ENCODE measurements at regions not wholly inside any gene's neighbourhood (a gene's known extent, or its start where the extent isn't known, plus 50 kb on each side); places are given as distances from the start of the nearest gene placed in this dataset.

GRCh38 chr2:118791483-118791882 lies 56.0 kb downstream of the EN1 start:
- no peak for ATAC-seq
- no peak overlapping the region for H3K4me3 ChIP-seq
- DNase-seq, result no peak
- in situ Hi-C loops (cut with MboI; ENCODE audit: low sequenced_read_pairs in 4 of 4), result no loop called here
- no peaks in the 10 kb centered on the region for H3K36me3 ChIP-seq
- no peak for TF ChIP-seq POLR2A (IDR thresholded peaks at IDR 0.05)
- intact Hi-C loops (cut with DNase I; ENCODE audit: low total_unique reads), result no loop called here
- H3K4me1 ChIP-seq, result peaks cover 0 to 13% of the 10 kb centered on the region in 2 donors
- no peak overlapping the region for H3K27ac ChIP-seq
- H3K27me3 ChIP-seq, result no peaks in the 10 kb centered on the region
- no peaks in the 10 kb centered on the region for H3K9me3 ChIP-seq

DNA sequence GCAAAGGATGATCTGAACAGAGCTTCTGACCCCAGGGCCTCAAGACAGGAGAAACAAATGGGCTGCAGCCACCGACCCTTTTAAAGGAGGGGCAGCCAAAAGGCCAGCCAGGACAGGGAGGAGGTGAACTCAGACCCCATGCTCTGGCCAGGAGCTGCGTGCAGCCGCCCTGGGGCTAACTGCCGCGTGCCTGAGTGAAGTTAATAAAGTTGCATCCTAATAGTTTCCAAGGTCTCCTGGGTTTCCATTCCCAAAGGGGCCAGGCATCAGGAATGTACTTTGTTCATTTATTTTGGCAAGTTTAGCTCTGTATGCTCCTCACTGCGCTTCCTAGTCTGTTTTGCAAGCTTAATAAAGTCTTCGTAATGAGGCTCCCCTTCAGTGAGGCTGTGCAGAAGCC lies 60.7 kb downstream of the EN1 start:
- no peaks in the 10 kb centered on the region for H3K9me3 ChIP-seq
- ATAC-seq (no peak), DNase-seq (no peak)
- no peaks in the 10 kb centered on the region for H3K36me3 ChIP-seq
- H3K4me3 ChIP-seq, result no peak overlapping the region
- peaks cover 5 to 7% of the 10 kb centered on the region in 2 donors for H3K4me1 ChIP-seq
- no peaks in the 10 kb centered on the region for H3K27me3 ChIP-seq
- in situ Hi-C loops (cut with MboI; ENCODE audit: low sequenced_read_pairs in 4 of 4) (no loop called here), intact Hi-C loops (cut with DNase I; ENCODE audit: low total_unique reads) (no loop called here)
- TF ChIP-seq, protein P1, sequence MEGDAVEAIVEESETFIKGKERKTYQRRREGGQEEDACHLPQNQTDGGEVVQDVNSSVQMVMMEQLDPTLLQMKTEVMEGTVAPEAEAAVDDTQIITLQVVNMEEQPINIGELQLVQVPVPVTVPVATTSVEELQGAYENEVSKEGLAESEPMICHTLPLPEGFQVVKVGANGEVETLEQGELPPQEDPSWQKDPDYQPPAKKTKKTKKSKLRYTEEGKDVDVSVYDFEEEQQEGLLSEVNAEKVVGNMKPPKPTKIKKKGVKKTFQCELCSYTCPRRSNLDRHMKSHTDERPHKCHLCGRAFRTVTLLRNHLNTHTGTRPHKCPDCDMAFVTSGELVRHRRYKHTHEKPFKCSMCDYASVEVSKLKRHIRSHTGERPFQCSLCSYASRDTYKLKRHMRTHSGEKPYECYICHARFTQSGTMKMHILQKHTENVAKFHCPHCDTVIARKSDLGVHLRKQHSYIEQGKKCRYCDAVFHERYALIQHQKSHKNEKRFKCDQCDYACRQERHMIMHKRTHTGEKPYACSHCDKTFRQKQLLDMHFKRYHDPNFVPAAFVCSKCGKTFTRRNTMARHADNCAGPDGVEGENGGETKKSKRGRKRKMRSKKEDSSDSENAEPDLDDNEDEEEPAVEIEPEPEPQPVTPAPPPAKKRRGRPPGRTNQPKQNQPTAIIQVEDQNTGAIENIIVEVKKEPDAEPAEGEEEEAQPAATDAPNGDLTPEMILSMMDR (IDR thresholded peaks at IDR 0.05 in 4 of 5, conservative IDR thresholded peaks at IDR 0.05 in 1 of 5), result no peak
- no peak for TF ChIP-seq POLR2A (IDR thresholded peaks at IDR 0.05)
- H3K27ac ChIP-seq, result no peak overlapping the region

DNA sequence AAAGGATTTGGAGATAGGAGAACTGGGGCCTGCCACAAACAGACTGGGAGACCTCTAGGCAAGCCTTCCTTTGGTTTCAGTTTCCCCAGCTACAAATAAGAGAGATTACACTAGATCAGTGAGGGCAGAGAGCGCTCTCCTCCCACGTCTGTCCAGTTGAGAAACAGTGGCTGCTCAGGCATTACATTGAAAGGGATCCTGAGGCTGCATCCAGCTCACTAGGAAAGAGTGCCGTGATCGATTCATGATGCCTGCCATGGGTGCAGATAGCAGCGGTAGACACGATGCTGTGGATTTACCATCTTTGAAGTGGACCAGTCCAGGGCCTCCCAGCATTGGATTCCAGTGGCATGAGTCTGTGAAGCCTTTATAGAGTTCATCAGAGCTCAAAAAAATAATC lies 62.6 kb downstream of the EN1 start:
- Histone ChIP-seq H3K27me3 (no peaks in the 10 kb centered on the region), H3K9me3 (no peaks in the 10 kb centered on the region), H3K4me1 (peaks cover 7 to 10% of the 10 kb centered on the region in 2 donors), H3K27ac (no peak overlapping the region), H3K4me3 (no peak overlapping the region), H3K36me3 (no peaks in the 10 kb centered on the region)
- ATAC-seq (no peak), DNase-seq (no peak)
- in situ Hi-C loops (cut with MboI; ENCODE audit: low sequenced_read_pairs in 4 of 4) (no loop called here), intact Hi-C loops (cut with DNase I; ENCODE audit: low total_unique reads) (loop anchor here (5.0 kb wide), 1 partner anchor 37 kb away; no protein-coding TSS in a partner anchor)
- TF ChIP-seq, protein P1 (IDR thresholded peaks at IDR 0.05 in 4 of 5, conservative IDR thresholded peaks at IDR 0.05 in 1 of 5), result no peak
- no peak for TF ChIP-seq POLR2A (IDR thresholded peaks at IDR 0.05)

DNA sequence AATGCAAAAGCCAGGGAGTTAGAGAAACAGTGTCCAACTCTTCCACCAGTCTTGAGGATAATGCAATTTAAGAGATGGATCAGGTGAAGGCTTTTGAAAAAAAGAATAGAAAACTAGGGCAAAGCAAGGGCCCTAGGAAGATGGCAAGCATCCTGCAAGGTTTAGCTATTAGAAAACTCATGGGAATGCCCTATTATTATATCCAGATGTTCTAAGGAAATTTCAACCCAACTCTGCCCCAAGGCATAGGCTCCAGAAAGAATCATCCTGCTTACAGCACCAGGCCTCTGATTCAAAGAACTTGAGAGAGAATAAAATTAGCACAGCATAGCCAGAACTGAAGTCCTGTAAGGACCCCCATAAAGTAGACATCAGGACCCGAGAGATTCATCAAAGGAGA lies 68.1 kb downstream of the EN1 start:
- no peak for DNase-seq
- no peak for TF ChIP-seq POLR2A (IDR thresholded peaks at IDR 0.05)
- TF ChIP-seq, protein P1 (IDR thresholded peaks at IDR 0.05 in 4 of 5, conservative IDR thresholded peaks at IDR 0.05 in 1 of 5), result no peak
- Histone ChIP-seq H3K9me3 (no peaks in the 10 kb centered on the region), H3K36me3 (no peaks in the 10 kb centered on the region), H3K27me3 (no peaks in the 10 kb centered on the region), H3K4me1 (peaks cover 10% of the 10 kb centered on the region in 2 donors), H3K27ac (no peak overlapping the region), H3K4me3 (no peak overlapping the region)
- in situ Hi-C loops (cut with MboI; ENCODE audit: low sequenced_read_pairs in 4 of 4) (loop anchor here in 1 of 4 donors (10.0 kb wide), 1 partner anchor 555 kb away; no protein-coding TSS in a partner anchor), intact Hi-C loops (cut with DNase I; ENCODE audit: low total_unique reads) (loop anchor here (10.0 kb wide), 1 partner anchor 965 kb away; the partner anchor contains the start of gene DDX18)
- ATAC-seq, result no peak

GRCh38 chr2:118774458-118775133 lies 72.9 kb downstream of the EN1 start:
- peak; percentile 85 to 93 for ATAC-seq
- intact Hi-C loops (cut with DNase I; ENCODE audit: low total_unique reads) (loop anchor here (1.0 to 10.0 kb wide), 2 partner anchors 464 to 960 kb away; partner anchors contain the start of gene DDX18), in situ Hi-C loops (cut with MboI; ENCODE audit: low sequenced_read_pairs in 4 of 4) (loop anchor here in 3 of 4 donors (10.0 to 25.0 kb wide), 3 partner anchors 550 to 737 kb away; no protein-coding TSS in a partner anchor)
- no peaks in the 10 kb centered on the region for H3K9me3 ChIP-seq
- H3K27ac ChIP-seq, result peak overlapping the region; percentile 78 to 85 (median 79)
- TF ChIP-seq, protein P1 (IDR thresholded peaks at IDR 0.05 in 4 of 5, conservative IDR thresholded peaks at IDR 0.05 in 1 of 5), result no peak
- TF ChIP-seq POLR2A (IDR thresholded peaks at IDR 0.05), result peak; percentile 47 to 49
- H3K27me3 ChIP-seq, result no peaks in the 10 kb centered on the region
- H3K4me1 ChIP-seq, result peaks cover 0 to 12% of the 10 kb centered on the region in 2 donors
- DNase-seq, result peak; percentile 27 to 65
- H3K36me3 ChIP-seq, result no peaks in the 10 kb centered on the region
- peak overlapping the region; percentile 53 to 66 (median 60) for H3K4me3 ChIP-seq
